Lower leg skin (tissue), 4 donors: ENCODE measurements at regions not wholly inside any gene's neighbourhood (a gene's known extent, or its start where the extent isn't known, plus 50 kb on each side); places are given as distances from the start of the nearest gene placed in this dataset.

ENCODE experiments used
- DNase-seq, 2 donors: peaks; one replicate each; pipeline ENCODE4 v3.0.0-alpha.2; 2019; ENCODE audit warnings: low spot score in 2 of 2
- H3K4me3 ChIP-seq: fragments of 200-600 bp; sonication (generic); 2 replicates; pipeline ENCODE4 v1.5.1; 2017; ENCODE audit warnings: mild to moderate bottlenecking, low read depth; ENCODE audit not compliant: poor library complexity, severe bottlenecking
- POLR2A ChIP-seq, 2 donors: fragments of 450-650 bp; IDR thresholded peaks; one replicate each; pipeline ENCODE4 v1.6.1; 2016 to 2017; ENCODE audit warnings: antibody characterized with exemption in 2 of 2, mild to moderate bottlenecking in 1 of 2, moderate library complexity in 1 of 2
- WGBS, 2 donors: methylation state at CpG; one replicate each; pipeline ENCODE4 v1.1.5; 2018; 5-methylcytosine and 5-hydroxymethylcytosine counted together
- intact Hi-C: fragments of 100-400 bp; cut with DNase I; formaldehyde crosslinking; loops from one replicate; pipeline ENCODE4 v1.15.0; 2023; ENCODE audit warnings: low total_unique reads
- TF ChIP-seq, protein P1 (sequence below), 3 donors: fragments of 450-650 bp; IDR thresholded peaks; one replicate each; pipeline ENCODE4 v1.5.1; 2016; ENCODE audit warnings: antibody characterized with exemption in 3 of 3, mild to moderate bottlenecking in 3 of 3, moderate library complexity in 2 of 3

DNA sequence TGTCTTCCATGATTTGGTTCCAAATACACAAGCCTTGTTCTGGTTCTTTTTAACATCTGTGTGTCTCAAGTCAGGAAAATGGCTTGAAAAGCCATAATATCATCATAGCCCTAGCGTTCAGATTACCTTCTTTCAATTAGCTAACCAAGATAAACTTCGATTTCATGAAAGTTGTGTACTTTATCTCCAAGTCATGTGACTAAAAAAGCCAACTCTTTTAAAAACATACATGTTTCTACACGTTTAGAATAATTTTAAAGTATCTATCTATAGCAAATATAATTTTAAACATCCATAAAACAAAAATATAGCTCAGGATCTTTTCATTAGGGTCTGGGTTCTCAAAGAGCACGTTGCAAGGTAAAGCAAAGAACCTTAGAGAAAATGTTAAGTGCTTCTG, 261.1 kb downstream of the PRL start:
- H3K4me3 ChIP-seq, result no peak overlapping the region
- TF ChIP-seq POLR2A (IDR thresholded peaks at IDR 0.05), result no peak
- TF ChIP-seq, protein P1, sequence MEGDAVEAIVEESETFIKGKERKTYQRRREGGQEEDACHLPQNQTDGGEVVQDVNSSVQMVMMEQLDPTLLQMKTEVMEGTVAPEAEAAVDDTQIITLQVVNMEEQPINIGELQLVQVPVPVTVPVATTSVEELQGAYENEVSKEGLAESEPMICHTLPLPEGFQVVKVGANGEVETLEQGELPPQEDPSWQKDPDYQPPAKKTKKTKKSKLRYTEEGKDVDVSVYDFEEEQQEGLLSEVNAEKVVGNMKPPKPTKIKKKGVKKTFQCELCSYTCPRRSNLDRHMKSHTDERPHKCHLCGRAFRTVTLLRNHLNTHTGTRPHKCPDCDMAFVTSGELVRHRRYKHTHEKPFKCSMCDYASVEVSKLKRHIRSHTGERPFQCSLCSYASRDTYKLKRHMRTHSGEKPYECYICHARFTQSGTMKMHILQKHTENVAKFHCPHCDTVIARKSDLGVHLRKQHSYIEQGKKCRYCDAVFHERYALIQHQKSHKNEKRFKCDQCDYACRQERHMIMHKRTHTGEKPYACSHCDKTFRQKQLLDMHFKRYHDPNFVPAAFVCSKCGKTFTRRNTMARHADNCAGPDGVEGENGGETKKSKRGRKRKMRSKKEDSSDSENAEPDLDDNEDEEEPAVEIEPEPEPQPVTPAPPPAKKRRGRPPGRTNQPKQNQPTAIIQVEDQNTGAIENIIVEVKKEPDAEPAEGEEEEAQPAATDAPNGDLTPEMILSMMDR (IDR thresholded peaks at IDR 0.05), result no peak
- DNase-seq, result no peak
- intact Hi-C loops, result no loop called here
- WGBS, 2 donors, result 63 to 65% methylated on average over 4 of the region's 4 CpGs

DNA sequence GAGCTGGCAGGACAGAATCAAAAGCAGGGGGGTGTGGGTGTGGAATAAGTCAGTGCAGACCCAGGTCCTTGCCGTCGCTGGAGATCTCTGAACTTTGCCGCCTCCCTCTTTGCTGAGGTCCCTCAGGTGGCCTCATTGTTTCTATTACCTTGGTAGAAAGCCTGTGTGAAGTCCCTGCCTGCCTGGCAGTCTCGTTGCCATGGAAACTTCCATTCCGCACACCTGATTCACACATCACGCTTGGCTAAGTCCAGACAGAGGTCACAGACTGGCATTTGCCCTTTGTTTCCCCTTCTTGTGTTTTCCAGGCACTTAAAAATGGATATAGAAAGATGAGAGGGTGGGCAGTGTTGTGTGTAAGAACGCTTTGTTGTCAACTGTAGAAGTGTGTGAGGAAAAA, 260.6 kb downstream of the PRL start:
- no peak for DNase-seq
- intact Hi-C loops, result no loop called here
- no peak overlapping the region for H3K4me3 ChIP-seq
- 59 to 74% methylated on average over 7 of the region's 7 CpGs for WGBS, 2 donors
- TF ChIP-seq, protein P1 (IDR thresholded peaks at IDR 0.05), result no peak
- TF ChIP-seq POLR2A (IDR thresholded peaks at IDR 0.05), result no peak

DNA sequence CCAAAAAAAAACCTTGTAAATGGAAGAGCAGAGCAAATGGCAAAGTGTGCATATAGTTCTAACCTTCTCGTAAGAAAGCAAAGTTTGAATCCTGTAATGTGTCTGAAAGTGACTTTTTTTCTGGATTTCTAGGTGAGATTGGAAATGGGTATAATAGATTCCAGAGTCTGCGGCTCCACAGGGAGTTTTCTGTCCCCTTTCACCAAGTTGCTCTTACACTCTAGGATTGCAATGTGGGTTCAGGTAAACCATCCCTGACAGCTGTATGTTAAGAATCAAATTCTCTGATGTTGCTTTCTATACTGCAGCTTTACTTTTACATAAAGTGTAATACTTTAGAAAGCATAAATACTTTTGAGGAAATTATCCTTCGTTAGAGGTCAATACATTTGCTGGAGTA, 260.1 kb downstream of the PRL start:
- no peak overlapping the region for H3K4me3 ChIP-seq
- no peak for DNase-seq
- WGBS, 2 donors, result 94 to 95% methylated on average over 3 of the region's 3 CpGs
- intact Hi-C loops, result no loop called here
- TF ChIP-seq, protein P1 (IDR thresholded peaks at IDR 0.05), result no peak
- TF ChIP-seq POLR2A (IDR thresholded peaks at IDR 0.05), result no peak

DNA sequence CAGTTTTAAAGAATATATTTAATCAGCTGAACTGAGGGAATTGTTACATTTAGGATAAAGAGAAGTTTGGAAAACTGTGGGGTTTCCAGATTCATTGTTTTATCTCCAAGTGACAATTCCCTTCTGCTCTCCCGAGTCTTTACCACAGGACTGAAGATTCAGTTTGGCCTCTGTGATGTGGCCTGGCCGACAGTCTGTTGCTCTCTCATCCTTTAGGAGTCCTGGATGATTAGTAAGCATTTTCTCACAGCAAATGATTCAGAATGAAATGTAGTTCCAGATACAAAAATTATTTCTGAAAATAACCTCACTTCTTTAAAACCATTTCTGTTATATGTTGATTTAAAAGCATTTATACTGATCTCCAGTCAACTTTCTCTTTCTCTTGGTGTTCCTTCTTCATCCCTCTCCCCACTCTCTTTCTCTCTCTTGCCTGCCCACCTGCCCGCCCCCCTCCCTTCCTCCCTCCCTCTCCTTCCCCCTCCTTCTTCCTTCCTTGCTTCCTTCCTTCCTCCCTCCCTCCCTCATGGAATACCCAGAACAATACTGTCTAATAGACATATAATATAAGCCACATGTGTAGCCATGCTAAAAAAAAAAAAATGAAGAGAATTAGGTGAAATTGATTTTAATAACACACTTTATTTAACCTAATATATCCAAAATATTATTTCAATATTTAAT, 254.9 kb downstream of the PRL start:
- no peak overlapping the region for H3K4me3 ChIP-seq
- intact Hi-C loops, result no loop called here
- 57 to 71% methylated on average over 3 of the region's 3 CpGs for WGBS, 2 donors
- DNase-seq, result no peak
- TF ChIP-seq, protein P1 (IDR thresholded peaks at IDR 0.05), result no peak
- TF ChIP-seq POLR2A (IDR thresholded peaks at IDR 0.05), result no peak

DNA sequence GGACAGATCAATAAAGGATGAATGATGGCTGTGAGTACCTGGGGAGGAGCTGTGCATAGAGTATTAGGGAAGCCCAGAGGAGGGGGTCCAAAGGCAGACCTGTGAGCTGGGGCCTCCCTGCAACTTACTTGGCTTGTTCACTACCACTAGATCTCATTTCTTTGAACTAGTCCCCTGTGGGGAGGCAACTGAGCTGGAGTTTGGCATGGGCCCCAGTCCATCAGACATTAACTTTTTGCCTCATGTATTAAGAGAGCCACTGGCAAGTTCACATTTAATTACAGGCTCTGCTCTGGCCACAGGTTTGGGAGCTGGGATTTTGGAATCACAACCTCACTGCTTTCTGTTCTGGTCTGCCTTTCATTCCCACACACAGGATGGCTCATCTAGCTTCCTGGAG, 254.1 kb downstream of the PRL start:
- DNase-seq, result no peak
- no peak overlapping the region for H3K4me3 ChIP-seq
- intact Hi-C loops, result no loop called here
- TF ChIP-seq, protein P1 (IDR thresholded peaks at IDR 0.05), result no peak
- no peak for TF ChIP-seq POLR2A (IDR thresholded peaks at IDR 0.05)
